GM23338 (cell line): ENCODE measurements at regions not wholly inside any gene's neighbourhood (a gene's known extent, or its start where the extent isn't known, plus 50 kb on each side); places are given as distances from the start of the nearest gene placed in this dataset.

Source experiments
- ATAC-seq: fragments of 200-7000 bp; cut with Tn5 transposase; 3 replicates; pipeline ENCODE4 v1.9.1; 2020
- DNase-seq: peaks from one replicate; pipeline ENCODE4 v3.0.0-alpha.2; 2015; ENCODE audit warnings: low spot score
- H2AFZ ChIP-seq: fragments of 200-600 bp; sonication (generic); 2 replicates; pipeline ENCODE4 v1.8.0; 2016; ENCODE audit warnings: antibody characterized with exemption, mild to moderate bottlenecking, moderate library complexity
- H3F3A ChIP-seq: fragments of 200-600 bp; sonication (generic); replicated peaks from 2 replicates; pipeline ENCODE4 v1.8.0; 2017; ENCODE audit warnings: antibody characterized with exemption, mixed run types, low read depth
- H3K27ac ChIP-seq: fragments of 200-600 bp; sonication (generic); 2 replicates; pipeline ENCODE4 v1.6.1; 2016; ENCODE audit warnings: low read depth
- H3K27me3 ChIP-seq: fragments of 200-600 bp; sonication (generic); 2 replicates; pipeline ENCODE4 v1.8.0; 2016; ENCODE audit warnings: mild to moderate bottlenecking, mixed run types, moderate library complexity; ENCODE audit not compliant: insufficient read depth
- H3K36me3 ChIP-seq: fragments of 200-600 bp; sonication (generic); 2 replicates; pipeline ENCODE4 v1.8.0; 2016; ENCODE audit warnings: mild to moderate bottlenecking; ENCODE audit not compliant: insufficient read depth
- H3K4me1 ChIP-seq: fragments of 200-600 bp; sonication (generic); 2 replicates; pipeline ENCODE4 v1.8.0; 2016; ENCODE audit warnings: mild to moderate bottlenecking, moderate library complexity; ENCODE audit not compliant: insufficient read depth
- H3K4me2 ChIP-seq: fragments of 200-600 bp; sonication (generic); 2 replicates; pipeline ENCODE4 v1.7.1; 2017; ENCODE audit warnings: mixed run types
- H3K4me3 ChIP-seq: fragments of 200-600 bp; sonication (generic); 2 replicates; pipeline ENCODE4 v1.6.1; 2016; ENCODE audit warnings: mixed run types
- H3K79me2 ChIP-seq: fragments of 200-600 bp; sonication (generic); replicated peaks from 2 replicates; pipeline ENCODE4 v1.8.0; 2017; ENCODE audit warnings: mild to moderate bottlenecking; ENCODE audit not compliant: insufficient read depth
- H3K9me2 ChIP-seq: fragments of 200-600 bp; sonication (generic); 2 replicates; pipeline ENCODE4 v1.8.0; 2017; ENCODE audit not compliant: insufficient read depth
- H4K20me1 ChIP-seq: fragments of 200-600 bp; sonication (generic); replicated peaks from 2 replicates; pipeline ENCODE4 v1.8.0; 2017; ENCODE audit warnings: mild to moderate bottlenecking; ENCODE audit not compliant: insufficient read depth
- H3K27ac Mint-ChIP-seq: 2 replicates; pipeline ENCODE4 v1.8.0; 2020; ENCODE audit warnings: inconsistent platforms, mild to moderate bottlenecking, moderate library complexity, mixed read lengths
- H3K27me3 Mint-ChIP-seq: 3 replicates; pipeline ENCODE4 v1.8.0; 2022; ENCODE audit warnings: low read depth, mild to moderate bottlenecking, moderate library complexity, mixed read lengths, inconsistent platforms; ENCODE audit not compliant: insufficient read depth, poor library complexity
- H3K36me3 Mint-ChIP-seq: 3 replicates; pipeline ENCODE4 v1.8.0; 2021; ENCODE audit warnings: low read depth, mild to moderate bottlenecking, inconsistent platforms, moderate library complexity, mixed read lengths
- H3K4me1 Mint-ChIP-seq: 3 replicates; pipeline ENCODE4 v1.8.0; 2020; ENCODE audit warnings: mild to moderate bottlenecking, inconsistent platforms, mixed read lengths
- H3K4me3 Mint-ChIP-seq: 3 replicates; pipeline ENCODE4 v1.8.0; 2021; ENCODE audit warnings: moderate library complexity, mild to moderate bottlenecking, inconsistent platforms, mixed read lengths
- H3K9me3 Mint-ChIP-seq: 3 replicates; pipeline ENCODE4 v1.8.0; 2020; ENCODE audit warnings: moderate library complexity, mild to moderate bottlenecking, inconsistent platforms, mixed read lengths
- EZH2 ChIP-seq: fragments of 200-600 bp; sonication (generic); IDR thresholded peaks from one replicate; pipeline ENCODE4 v1.8.0; 2017; ENCODE audit warnings: antibody characterized with exemption, mild to moderate bottlenecking, low read depth; ENCODE audit not compliant: unreplicated experiment
- JUNB ChIP-seq: IDR thresholded peaks from one replicate; pipeline ENCODE4 v1.6.1; 2016; ENCODE audit warnings: antibody characterized with exemption; ENCODE audit not compliant: unreplicated experiment
- NANOG ChIP-seq: IDR thresholded peaks from 2 replicates; pipeline ENCODE4 v1.6.1; 2016; ENCODE audit warnings: antibody characterized with exemption, borderline replicate concordance
- POLR2AphosphoS5 ChIP-seq: IDR thresholded peaks from 2 replicates; pipeline ENCODE4 v1.6.1; 2016; ENCODE audit warnings: antibody characterized with exemption, low read depth
- STAT1 ChIP-seq: IDR thresholded peaks from one replicate; pipeline ENCODE4 v1.6.1; 2016; ENCODE audit warnings: antibody characterized with exemption; ENCODE audit not compliant: unreplicated experiment
- ZNF114 ChIP-seq: fragments of 250-450 bp; sonication (Bioruptor Pico); IDR thresholded peaks from 2 replicates; pipeline ENCODE4 v1.5.0; 2020; ENCODE audit warnings: mild to moderate bottlenecking, moderate library complexity
- ZNF331 ChIP-seq: fragments of 250-450 bp; sonication (Bioruptor Pico); IDR thresholded peaks from 2 replicates; pipeline ENCODE4 v1.5.0; 2020; ENCODE audit warnings: low read depth, mild to moderate bottlenecking, moderate library complexity
- TF ChIP-seq, protein P1 (sequence below): IDR thresholded peaks from 2 replicates; pipeline ENCODE4 v1.6.1; 2016; ENCODE audit warnings: antibody characterized with exemption
- TF ChIP-seq, protein P2 (sequence below), 2 experiments: fragments of 200-600 bp in 1 of 2; sonication (generic) in 1 of 2; conservative IDR thresholded peaks; 2 replicates each; pipeline versions ENCODE4 v1.5.1 to v1.6.1; 2016 to 2017; ENCODE audit warnings: antibody characterized with exemption in 2 of 2, low read depth in 2 of 2, mild to moderate bottlenecking in 2 of 2, moderate library complexity in 1 of 2
- TF ChIP-seq, protein P3 (sequence below): IDR thresholded peaks from one replicate; pipeline ENCODE4 v1.6.1; 2018; ENCODE audit warnings: antibody characterized with exemption; ENCODE audit not compliant: unreplicated experiment

DNA sequence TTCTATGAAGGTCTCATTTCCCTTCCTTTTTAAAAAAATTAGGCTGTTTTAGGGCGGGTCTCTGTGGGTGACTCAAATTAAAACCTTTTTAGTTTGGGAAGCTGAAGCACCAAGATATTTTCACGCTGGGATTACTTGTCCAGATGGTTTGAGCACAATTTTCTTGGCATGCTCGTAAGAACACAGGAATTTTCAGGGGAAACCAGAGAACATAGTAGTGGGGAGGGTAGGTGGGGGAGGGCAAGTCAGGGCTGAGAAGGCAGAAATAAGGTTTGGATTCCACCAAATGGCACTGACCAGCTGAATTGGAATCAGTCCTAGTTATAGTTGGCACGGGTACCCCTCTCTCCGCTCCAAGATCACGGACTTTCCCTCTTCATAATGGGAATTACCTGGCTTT is 97.3 kb upstream of the LRIG1 start:
- Histone ChIP-seq H3K79me2 (no peaks in the 10 kb centered on the region), H4K20me1 (no peaks in the 10 kb centered on the region), H3K9me2 (no peaks in the 10 kb centered on the region; the same call in 1 of the 2 replicates), H3K36me3 (no peaks in the 10 kb centered on the region), H3F3A (no peaks in the 10 kb centered on the region), H3K4me2 (no peak overlapping the region), H3K27me3 (no peaks in the 10 kb centered on the region), H2AFZ (no peak overlapping the region), H3K4me3 (no peak overlapping the region), H3K4me1 (peaks cover 11% of the 10 kb centered on the region), H3K27ac (no peak overlapping the region)
- DNase-seq (no peak), ATAC-seq (no peak)
- Mint-ChIP-seq H3K27ac (no peak overlapping the region), H3K4me3 (no peak overlapping the region), H3K9me3 (no peaks in the 10 kb centered on the region), H3K4me1 (peaks cover 17% of the 10 kb centered on the region), H3K27me3 (peaks cover under 1% of the 10 kb centered on the region), H3K36me3 (no peaks in the 10 kb centered on the region)
- TF ChIP-seq ZNF331 (CRISPR knock-in tag) (no peak), JUNB (no peak), NANOG (no peak), POLR2AphosphoS5 (no peak)
- TF ChIP-seq, protein P1, sequence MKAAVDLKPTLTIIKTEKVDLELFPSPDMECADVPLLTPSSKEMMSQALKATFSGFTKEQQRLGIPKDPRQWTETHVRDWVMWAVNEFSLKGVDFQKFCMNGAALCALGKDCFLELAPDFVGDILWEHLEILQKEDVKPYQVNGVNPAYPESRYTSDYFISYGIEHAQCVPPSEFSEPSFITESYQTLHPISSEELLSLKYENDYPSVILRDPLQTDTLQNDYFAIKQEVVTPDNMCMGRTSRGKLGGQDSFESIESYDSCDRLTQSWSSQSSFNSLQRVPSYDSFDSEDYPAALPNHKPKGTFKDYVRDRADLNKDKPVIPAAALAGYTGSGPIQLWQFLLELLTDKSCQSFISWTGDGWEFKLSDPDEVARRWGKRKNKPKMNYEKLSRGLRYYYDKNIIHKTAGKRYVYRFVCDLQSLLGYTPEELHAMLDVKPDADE = no peak

DNA sequence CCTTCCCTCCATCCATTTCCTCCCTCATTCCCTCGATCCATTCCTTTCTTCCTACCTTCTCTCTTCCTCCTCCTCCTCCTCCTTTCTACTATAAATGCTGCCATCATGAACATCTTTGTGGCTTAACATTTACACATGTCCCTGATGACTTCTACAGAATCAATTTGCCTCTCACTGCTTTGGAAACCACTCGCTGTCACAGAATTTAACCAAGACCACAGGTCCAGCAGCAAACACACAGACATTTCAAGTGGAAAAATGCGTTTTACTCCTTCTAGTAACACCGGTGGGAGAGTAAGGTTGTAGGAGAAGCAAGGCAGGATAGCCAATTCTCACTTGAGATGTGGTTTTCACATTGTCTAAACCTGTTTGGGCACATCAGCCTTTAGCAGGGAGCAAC is 101.4 kb upstream of the LRIG1 start:
- no peak for ATAC-seq
- H3K27me3 Mint-ChIP-seq = peaks cover 4% of the 10 kb centered on the region
- no peaks in the 10 kb centered on the region for H3F3A ChIP-seq

DNA sequence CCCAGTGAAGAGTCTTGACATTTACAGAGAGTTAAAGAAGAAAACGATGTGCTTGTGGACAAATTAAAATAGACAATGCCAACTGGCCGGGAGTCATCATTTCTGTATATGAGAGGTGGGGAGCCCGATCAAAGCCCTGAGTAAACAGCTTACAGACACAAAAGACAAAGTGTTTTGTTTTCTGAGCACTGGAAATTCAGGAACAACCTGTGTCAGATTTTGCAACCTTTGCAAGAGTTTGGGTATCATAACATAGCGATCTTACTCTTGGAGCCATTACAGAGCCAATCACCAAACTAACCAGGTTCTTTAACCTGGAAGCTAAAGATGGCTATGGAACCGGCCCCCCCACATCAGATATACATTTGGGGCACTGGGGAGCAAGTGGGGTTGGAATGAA is 101.9 kb upstream of the LRIG1 start:
- Histone ChIP-seq H3F3A (no peaks in the 10 kb centered on the region), H3K36me3 (no peaks in the 10 kb centered on the region), H3K4me2 (no peak overlapping the region), H3K4me1 (peaks cover 8% of the 10 kb centered on the region; the same call in 1 of the 2 replicates), H3K27me3 (no peaks in the 10 kb centered on the region), H3K9me2 (0 out of 2 replicates have a peak, but pooled peaks cover 8% of the 10 kb centered on the region), H3K79me2 (no peaks in the 10 kb centered on the region), H2AFZ (peak overlapping the region; percentile 85), H3K27ac (no peak overlapping the region), H3K4me3 (no peak overlapping the region), H4K20me1 (no peaks in the 10 kb centered on the region)
- H3K9me3 Mint-ChIP-seq = no peaks in the 10 kb centered on the region
- no peak for DNase-seq
- H3K4me1 Mint-ChIP-seq = peaks cover 11% of the 10 kb centered on the region; the same call in 2 of the 3 replicates
- H3K27me3 Mint-ChIP-seq = peaks cover 4% of the 10 kb centered on the region
- no peak overlapping the region for H3K27ac Mint-ChIP-seq
- no peak overlapping the region for H3K4me3 Mint-ChIP-seq
- H3K36me3 Mint-ChIP-seq = no peaks in the 10 kb centered on the region
- ATAC-seq = no peak
- TF ChIP-seq STAT1 (no peak), NANOG (no peak), EZH2 (no peak)
- TF ChIP-seq, protein P1 = no peak
- TF ChIP-seq, protein P2, sequence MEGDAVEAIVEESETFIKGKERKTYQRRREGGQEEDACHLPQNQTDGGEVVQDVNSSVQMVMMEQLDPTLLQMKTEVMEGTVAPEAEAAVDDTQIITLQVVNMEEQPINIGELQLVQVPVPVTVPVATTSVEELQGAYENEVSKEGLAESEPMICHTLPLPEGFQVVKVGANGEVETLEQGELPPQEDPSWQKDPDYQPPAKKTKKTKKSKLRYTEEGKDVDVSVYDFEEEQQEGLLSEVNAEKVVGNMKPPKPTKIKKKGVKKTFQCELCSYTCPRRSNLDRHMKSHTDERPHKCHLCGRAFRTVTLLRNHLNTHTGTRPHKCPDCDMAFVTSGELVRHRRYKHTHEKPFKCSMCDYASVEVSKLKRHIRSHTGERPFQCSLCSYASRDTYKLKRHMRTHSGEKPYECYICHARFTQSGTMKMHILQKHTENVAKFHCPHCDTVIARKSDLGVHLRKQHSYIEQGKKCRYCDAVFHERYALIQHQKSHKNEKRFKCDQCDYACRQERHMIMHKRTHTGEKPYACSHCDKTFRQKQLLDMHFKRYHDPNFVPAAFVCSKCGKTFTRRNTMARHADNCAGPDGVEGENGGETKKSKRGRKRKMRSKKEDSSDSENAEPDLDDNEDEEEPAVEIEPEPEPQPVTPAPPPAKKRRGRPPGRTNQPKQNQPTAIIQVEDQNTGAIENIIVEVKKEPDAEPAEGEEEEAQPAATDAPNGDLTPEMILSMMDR (conservative IDR thresholded peaks at IDR 0.05; ENCODE audit: low read depth in 2 of 2) = no peak
- TF ChIP-seq, protein P3, sequence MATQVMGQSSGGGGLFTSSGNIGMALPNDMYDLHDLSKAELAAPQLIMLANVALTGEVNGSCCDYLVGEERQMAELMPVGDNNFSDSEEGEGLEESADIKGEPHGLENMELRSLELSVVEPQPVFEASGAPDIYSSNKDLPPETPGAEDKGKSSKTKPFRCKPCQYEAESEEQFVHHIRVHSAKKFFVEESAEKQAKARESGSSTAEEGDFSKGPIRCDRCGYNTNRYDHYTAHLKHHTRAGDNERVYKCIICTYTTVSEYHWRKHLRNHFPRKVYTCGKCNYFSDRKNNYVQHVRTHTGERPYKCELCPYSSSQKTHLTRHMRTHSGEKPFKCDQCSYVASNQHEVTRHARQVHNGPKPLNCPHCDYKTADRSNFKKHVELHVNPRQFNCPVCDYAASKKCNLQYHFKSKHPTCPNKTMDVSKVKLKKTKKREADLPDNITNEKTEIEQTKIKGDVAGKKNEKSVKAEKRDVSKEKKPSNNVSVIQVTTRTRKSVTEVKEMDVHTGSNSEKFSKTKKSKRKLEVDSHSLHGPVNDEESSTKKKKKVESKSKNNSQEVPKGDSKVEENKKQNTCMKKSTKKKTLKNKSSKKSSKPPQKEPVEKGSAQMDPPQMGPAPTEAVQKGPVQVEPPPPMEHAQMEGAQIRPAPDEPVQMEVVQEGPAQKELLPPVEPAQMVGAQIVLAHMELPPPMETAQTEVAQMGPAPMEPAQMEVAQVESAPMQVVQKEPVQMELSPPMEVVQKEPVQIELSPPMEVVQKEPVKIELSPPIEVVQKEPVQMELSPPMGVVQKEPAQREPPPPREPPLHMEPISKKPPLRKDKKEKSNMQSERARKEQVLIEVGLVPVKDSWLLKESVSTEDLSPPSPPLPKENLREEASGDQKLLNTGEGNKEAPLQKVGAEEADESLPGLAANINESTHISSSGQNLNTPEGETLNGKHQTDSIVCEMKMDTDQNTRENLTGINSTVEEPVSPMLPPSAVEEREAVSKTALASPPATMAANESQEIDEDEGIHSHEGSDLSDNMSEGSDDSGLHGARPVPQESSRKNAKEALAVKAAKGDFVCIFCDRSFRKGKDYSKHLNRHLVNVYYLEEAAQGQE = no peak

More for the DNA sequence above, 101.4 kb upstream of the LRIG1 start:
- H4K20me1 ChIP-seq = no peaks in the 10 kb centered on the region
- Mint-ChIP-seq H3K36me3 (no peaks in the 10 kb centered on the region), H3K4me3 (no peak overlapping the region), H3K9me3 (no peaks in the 10 kb centered on the region), H3K4me1 (peaks cover 13% of the 10 kb centered on the region; the same call in 2 of the 3 replicates), H3K27ac (no peak overlapping the region)
- H3K9me2 ChIP-seq = 0 out of 2 replicates have a peak, but pooled peaks cover 8% of the 10 kb centered on the region
- no peak overlapping the region for H3K4me3 ChIP-seq
- no peaks in the 10 kb centered on the region for H3K27me3 ChIP-seq
- H3K4me1 ChIP-seq = peaks cover 8% of the 10 kb centered on the region; the same call in 1 of the 2 replicates
- no peak for TF ChIP-seq ZNF331 (CRISPR knock-in tag)
- no peak for TF ChIP-seq ZNF114 (CRISPR knock-in tag)
- TF ChIP-seq, protein P1 = no peak
- TF ChIP-seq EZH2 = no peak
- no peak for DNase-seq
- no peak overlapping the region for H3K27ac ChIP-seq
- H2AFZ ChIP-seq = peak overlapping the region; percentile 85
- no peak overlapping the region for H3K4me2 ChIP-seq
- no peaks in the 10 kb centered on the region for H3K79me2 ChIP-seq
- no peaks in the 10 kb centered on the region for H3K36me3 ChIP-seq
